HFFc6 (cell line): ENCODE measurements at regions not wholly inside any gene's neighbourhood (a gene's known extent, or its start where the extent isn't known, plus 50 kb on each side); places are given as distances from the start of the nearest gene placed in this dataset.

Experiments used
- DNase-seq: peaks from one replicate; pipeline ENCODE4 v3.0.0-alpha.2; 2018
- H3K27ac Mint-ChIP-seq: 2 replicates; pipeline ENCODE4 v1.8.0; 2020; ENCODE audit warnings: mild to moderate bottlenecking, mixed read lengths
- H3K27me3 Mint-ChIP-seq: 2 replicates; pipeline ENCODE4 v1.8.0; 2021; ENCODE audit warnings: mild to moderate bottlenecking, moderate library complexity, mixed read lengths; ENCODE audit not compliant: insufficient read depth
- H3K36me3 Mint-ChIP-seq: 2 replicates; pipeline ENCODE4 v1.8.0; 2021; ENCODE audit warnings: low read depth, mixed read lengths
- H3K4me1 Mint-ChIP-seq: 2 replicates; pipeline ENCODE4 v1.8.0; 2020; ENCODE audit warnings: low read depth, mixed read lengths
- H3K4me3 Mint-ChIP-seq: 2 replicates; pipeline ENCODE4 v1.8.0; 2020; ENCODE audit warnings: mild to moderate bottlenecking, moderate library complexity, mixed read lengths
- H3K9me3 Mint-ChIP-seq: 2 replicates; pipeline ENCODE4 v1.8.0; 2020; ENCODE audit warnings: mild to moderate bottlenecking, mixed read lengths
- TF ChIP-seq, protein P1 (sequence below): fragments of 200-600 bp; sonication (generic); IDR thresholded peaks from 2 replicates; pipeline ENCODE4 v1.5.0; 2021; ENCODE audit warnings: antibody characterized with exemption, mild to moderate bottlenecking

DNA sequence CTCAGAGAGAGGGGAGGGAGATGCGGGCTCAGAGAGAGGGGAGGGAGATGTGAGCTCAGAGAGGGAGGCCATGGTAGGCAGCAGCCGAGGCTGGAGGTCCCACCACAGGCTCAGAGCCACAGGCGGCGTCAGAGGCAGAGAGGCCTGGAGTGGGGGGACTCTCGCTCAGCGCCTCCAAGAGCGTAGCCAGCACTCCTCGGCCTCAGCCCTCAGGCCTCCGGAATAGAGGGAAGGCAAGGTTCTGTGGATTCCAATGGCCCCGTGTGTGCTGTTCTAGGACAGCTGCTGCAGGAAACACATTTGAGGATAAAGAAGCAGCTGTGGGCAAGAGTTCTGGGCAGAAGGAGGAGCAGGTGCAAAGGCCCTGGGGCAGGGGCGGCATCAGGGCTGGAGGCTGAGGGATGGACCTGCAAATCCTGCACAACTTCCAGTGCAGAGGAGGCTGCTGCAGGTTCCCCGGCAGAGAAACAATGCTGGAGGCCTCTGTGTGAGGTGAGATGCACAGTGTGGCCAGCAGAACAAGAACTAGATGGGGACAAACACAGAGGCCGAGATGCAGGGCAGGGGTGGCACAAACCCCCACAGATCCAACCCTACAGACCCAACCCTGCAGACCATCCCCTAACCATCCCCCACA is 59.1 kb upstream of the GALNT9 start:
- peaks cover 14% of the 10 kb centered on the region for H3K9me3 Mint-ChIP-seq
- no peak overlapping the region for H3K27ac Mint-ChIP-seq
- no peaks in the 10 kb centered on the region for H3K4me1 Mint-ChIP-seq
- 0 out of 2 replicates have a peak, but pooled peaks cover 4% of the 10 kb centered on the region for H3K36me3 Mint-ChIP-seq
- TF ChIP-seq, protein P1, sequence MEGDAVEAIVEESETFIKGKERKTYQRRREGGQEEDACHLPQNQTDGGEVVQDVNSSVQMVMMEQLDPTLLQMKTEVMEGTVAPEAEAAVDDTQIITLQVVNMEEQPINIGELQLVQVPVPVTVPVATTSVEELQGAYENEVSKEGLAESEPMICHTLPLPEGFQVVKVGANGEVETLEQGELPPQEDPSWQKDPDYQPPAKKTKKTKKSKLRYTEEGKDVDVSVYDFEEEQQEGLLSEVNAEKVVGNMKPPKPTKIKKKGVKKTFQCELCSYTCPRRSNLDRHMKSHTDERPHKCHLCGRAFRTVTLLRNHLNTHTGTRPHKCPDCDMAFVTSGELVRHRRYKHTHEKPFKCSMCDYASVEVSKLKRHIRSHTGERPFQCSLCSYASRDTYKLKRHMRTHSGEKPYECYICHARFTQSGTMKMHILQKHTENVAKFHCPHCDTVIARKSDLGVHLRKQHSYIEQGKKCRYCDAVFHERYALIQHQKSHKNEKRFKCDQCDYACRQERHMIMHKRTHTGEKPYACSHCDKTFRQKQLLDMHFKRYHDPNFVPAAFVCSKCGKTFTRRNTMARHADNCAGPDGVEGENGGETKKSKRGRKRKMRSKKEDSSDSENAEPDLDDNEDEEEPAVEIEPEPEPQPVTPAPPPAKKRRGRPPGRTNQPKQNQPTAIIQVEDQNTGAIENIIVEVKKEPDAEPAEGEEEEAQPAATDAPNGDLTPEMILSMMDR, result no peak
- no peak overlapping the region for H3K4me3 Mint-ChIP-seq
- peaks cover 18% of the 10 kb centered on the region for H3K27me3 Mint-ChIP-seq
- DNase-seq, result no peak

DNA sequence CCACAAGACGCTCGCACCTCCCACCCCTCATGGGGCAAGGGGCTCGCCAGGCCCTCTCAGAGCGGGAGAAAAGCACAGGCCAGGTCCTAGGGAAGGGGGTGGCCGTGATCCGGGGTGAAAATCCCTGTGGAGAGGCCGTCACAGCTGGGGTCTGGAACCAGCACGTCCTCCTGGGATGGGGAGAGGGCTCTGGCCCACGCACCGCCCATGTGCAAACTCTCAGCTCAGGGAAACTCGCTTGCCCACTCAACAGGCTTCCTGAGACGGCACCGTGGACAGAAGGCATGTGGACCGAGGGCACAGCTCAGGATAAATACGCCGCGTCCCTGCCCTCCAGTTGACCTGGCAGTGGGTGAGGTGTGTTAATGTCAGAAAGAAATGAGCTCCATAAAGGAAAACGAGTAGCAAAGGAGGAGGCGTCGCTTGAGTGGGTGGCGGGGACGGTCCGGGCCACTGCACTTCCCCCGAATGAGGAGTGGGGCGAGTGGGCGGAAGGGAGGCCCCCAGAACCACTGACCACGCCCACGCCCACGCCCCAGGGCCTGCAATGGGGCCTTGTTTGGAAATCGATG is 57.6 kb upstream of the GALNT9 start:
- no peak overlapping the region for H3K27ac Mint-ChIP-seq
- H3K36me3 Mint-ChIP-seq, result 0 out of 2 replicates have a peak, but pooled peaks cover 4% of the 10 kb centered on the region
- no peaks in the 10 kb centered on the region for H3K4me1 Mint-ChIP-seq
- H3K9me3 Mint-ChIP-seq, result peaks cover 8% of the 10 kb centered on the region
- TF ChIP-seq, protein P1, result no peak
- no peak for DNase-seq
- H3K27me3 Mint-ChIP-seq, result peaks cover 14% of the 10 kb centered on the region
- no peak overlapping the region for H3K4me3 Mint-ChIP-seq

DNA sequence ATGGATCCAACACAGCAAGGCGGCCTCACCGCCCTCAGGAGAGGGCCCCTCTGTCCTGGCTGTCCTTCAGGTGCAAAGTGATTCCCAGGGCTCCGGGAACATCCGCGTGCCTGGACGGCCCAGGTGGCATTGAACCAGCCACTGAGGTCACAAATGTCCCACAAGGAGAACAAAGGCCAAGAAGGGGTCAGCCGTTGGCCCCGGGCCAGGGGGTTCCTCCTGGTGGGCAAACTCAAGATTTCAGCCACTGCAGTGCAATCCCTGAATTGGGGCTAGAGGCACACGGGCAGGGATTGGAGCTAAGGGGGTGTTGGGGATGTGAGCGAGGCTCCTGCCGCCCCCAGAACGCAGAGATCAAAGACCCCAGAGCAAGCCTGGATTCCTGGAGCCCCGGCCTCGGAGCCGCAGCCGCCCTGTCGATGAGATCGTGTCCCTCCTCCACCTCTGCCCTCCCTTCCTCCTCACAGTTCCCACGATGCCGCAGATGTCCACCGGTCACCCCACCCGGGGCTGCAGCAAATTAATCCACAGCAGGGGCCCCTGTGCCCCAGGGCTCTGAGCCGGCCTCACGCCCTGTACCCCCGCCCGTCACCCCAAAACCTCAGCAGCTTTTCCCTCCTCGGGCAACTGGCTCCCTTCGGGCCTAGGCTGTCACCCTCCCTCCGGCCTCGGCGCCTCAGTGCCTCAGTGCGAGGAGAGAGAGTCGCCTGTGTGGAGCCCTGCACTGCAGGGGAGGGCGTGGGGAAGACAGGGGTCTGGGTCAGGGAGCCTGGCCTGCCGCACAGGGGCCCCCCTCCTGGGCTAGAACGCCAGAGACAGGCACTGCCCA is 56.7 kb upstream of the GALNT9 start:
- H3K27me3 Mint-ChIP-seq, result peaks cover 14% of the 10 kb centered on the region
- TF ChIP-seq, protein P1, result no peak

DNA sequence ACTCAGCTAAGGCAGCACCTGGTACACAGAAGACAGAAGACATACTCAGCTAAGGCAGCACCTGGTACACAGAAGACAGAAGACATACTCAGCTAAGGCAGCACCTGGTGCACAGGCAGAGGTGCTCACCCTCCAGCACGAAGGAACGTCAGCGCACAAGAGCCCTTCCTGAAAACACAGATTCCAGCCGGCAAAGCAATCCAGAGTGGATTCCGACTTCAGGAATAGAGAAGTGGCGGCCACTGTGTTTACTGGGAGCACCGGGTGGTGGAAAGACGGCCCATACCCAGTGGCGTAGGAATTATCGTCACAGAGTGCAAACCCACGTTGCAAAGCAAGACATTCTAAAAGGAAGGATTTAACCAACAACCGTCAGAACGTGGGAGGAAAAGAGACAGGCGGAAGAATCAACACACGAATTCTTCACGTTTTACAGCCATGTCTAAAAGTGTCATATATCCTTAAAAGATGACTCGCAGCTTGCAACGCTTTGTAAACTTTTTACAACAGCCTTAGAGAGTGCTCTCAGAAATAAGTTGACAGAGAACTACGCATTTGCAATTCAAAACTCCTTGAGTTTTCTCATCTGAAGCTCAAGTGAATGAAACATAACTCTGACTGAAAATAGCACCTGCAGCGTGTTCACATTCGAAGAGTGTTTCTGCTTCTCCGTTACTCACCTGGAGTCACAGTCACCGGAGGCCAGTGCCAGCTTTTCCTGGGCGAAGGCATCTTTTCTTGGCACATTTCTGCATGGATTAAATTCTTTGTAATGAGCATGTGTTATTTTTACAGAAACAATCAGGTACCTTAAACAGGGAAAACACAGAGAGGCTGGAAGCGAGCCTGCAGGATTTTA is 55.8 kb upstream of the GALNT9 start:
- Mint-ChIP-seq H3K9me3 (no peaks in the 10 kb centered on the region), H3K36me3 (no peaks in the 10 kb centered on the region), H3K4me1 (no peaks in the 10 kb centered on the region), H3K27me3 (peaks cover 14% of the 10 kb centered on the region), H3K4me3 (no peak overlapping the region), H3K27ac (no peak overlapping the region)
- DNase-seq, result no peak
- TF ChIP-seq, protein P1, result no peak

More for the DNA sequence above, 56.7 kb upstream of the GALNT9 start:
- DNase-seq, result no peak
- no peak overlapping the region for H3K27ac Mint-ChIP-seq
- no peak overlapping the region for H3K4me3 Mint-ChIP-seq
- H3K9me3 Mint-ChIP-seq, result peaks cover 3% of the 10 kb centered on the region
- 0 out of 2 replicates have a peak, but pooled peaks cover 1% of the 10 kb centered on the region for H3K36me3 Mint-ChIP-seq
- no peaks in the 10 kb centered on the region for H3K4me1 Mint-ChIP-seq

DNA sequence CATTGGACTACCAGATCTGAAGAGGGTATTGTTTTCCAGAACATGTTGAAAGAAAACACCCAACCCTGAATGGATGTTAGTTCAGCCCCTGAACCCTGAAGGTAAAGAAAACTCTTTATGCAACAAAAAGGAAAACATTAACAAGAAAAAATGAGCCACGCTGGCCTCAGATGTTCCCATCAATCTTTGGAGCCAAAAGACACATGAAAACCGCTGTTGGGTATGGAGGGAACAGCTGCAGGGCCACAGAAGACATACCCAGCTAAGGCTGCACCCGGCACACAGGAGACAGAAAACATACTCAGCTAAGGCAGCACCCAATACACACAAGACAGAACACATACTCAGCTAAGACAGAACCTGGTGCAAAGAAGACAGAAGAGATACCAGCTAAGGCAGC is 51.3 kb upstream of the GALNT9 start:
- H3K27ac Mint-ChIP-seq, result no peak overlapping the region
- H3K27me3 Mint-ChIP-seq, result peaks cover 19% of the 10 kb centered on the region
- H3K4me1 Mint-ChIP-seq, result no peaks in the 10 kb centered on the region
- TF ChIP-seq, protein P1, result no peak
- no peaks in the 10 kb centered on the region for H3K9me3 Mint-ChIP-seq
- H3K36me3 Mint-ChIP-seq, result no peaks in the 10 kb centered on the region
- H3K4me3 Mint-ChIP-seq, result no peak overlapping the region
- no peak for DNase-seq
